Muscle of leg (tissue), 3 donors: ENCODE measurements at regions not wholly inside any gene's neighbourhood (a gene's known extent, or its start where the extent isn't known, plus 50 kb on each side); places are given as distances from the start of the nearest gene placed in this dataset.
"Not testable (repeated sequence)": the region's sequence is repeated elsewhere in the genome, so short reads cannot be mapped to it uniquely, and the experiment has no call there.

ENCODE experiments used
- DNase-seq: peaks from one replicate; pipeline ENCODE4 v3.0.0; 2013
- H3K27ac ChIP-seq: one replicate; pipeline ENCODE4 v1.5.1; 2013; ENCODE audit warnings: mild to moderate bottlenecking, low read length, control low read depth
- H3K27me3 ChIP-seq: one replicate; pipeline ENCODE4 v1.6.1; 2013; ENCODE audit warnings: low read length; ENCODE audit not compliant: control insufficient read depth, insufficient read depth
- H3K36me3 ChIP-seq: one replicate; pipeline ENCODE4 v1.6.1; 2013; ENCODE audit warnings: low read length; ENCODE audit not compliant: control insufficient read depth, insufficient read depth
- H3K4me1 ChIP-seq: one replicate; pipeline ENCODE4 v1.6.1; 2013; ENCODE audit warnings: low read length; ENCODE audit not compliant: control insufficient read depth, insufficient read depth
- H3K4me3 ChIP-seq: one replicate; pipeline ENCODE4 v1.5.1; 2013; ENCODE audit warnings: low read length, control low read depth
- H3K9me3 ChIP-seq: replicated peaks from 2 replicates; pipeline ENCODE4 v1.6.1; 2013; ENCODE audit warnings: low read depth, low read length; ENCODE audit not compliant: control insufficient read depth
- WGBS: methylation state at CpG from one replicate; pipeline ENCODE4 v1.1.5; 2013; ENCODE audit warnings: missing lambda C conversion rate; ENCODE audit not compliant: insufficient coverage; 5-methylcytosine and 5-hydroxymethylcytosine counted together

GRCh38 chr6:14290041-14290771 is 172.6 kb downstream of the CD83 start:
- H3K9me3 ChIP-seq, result no peaks in the 10 kb centered on the region
- no peak overlapping the region for H3K4me3 ChIP-seq
- no peaks in the 10 kb centered on the region for H3K36me3 ChIP-seq
- no peak overlapping the region for H3K27ac ChIP-seq
- DNase-seq, result peak; percentile 37
- peaks cover 5% of the 10 kb centered on the region for H3K4me1 ChIP-seq
- no CpG with 5 or more reads among the region's 8 CpGs for WGBS
- H3K27me3 ChIP-seq, result no peaks in the 10 kb centered on the region

GRCh38 chr6:14290772-14291330 is 173.3 kb downstream of the CD83 start:
- H3K9me3 ChIP-seq, result no peaks in the 10 kb centered on the region
- H3K27me3 ChIP-seq, result no peaks in the 10 kb centered on the region
- no peaks in the 10 kb centered on the region for H3K36me3 ChIP-seq
- H3K4me3 ChIP-seq, result no peak overlapping the region
- DNase-seq, result peak; percentile 66
- H3K27ac ChIP-seq, result no peak overlapping the region
- H3K4me1 ChIP-seq, result peaks cover 5% of the 10 kb centered on the region
- 68% methylated on average over 4 of the region's 5 CpGs for WGBS

- peak; percentile 49 for DNase-seq
- Histone ChIP-seq H3K27me3 (no peaks in the 10 kb centered on the region), H3K9me3 (no peaks in the 10 kb centered on the region), H3K27ac (no peak overlapping the region), H3K36me3 (no peaks in the 10 kb centered on the region), H3K4me1 (peaks cover 2% of the 10 kb centered on the region), H3K4me3 (no peak overlapping the region)
- no CpG with 5 or more reads among the region's 3 CpGs for WGBS
Measured at GRCh38 chr6:14291331-14291730, 173.8 kb downstream of the CD83 start.

GRCh38 chr6:14292119-14292518 is 174.5 kb downstream of the CD83 start:
- Histone ChIP-seq H3K9me3 (no peaks in the 10 kb centered on the region), H3K4me3 (no peak overlapping the region), H3K27me3 (no peaks in the 10 kb centered on the region), H3K4me1 (no peaks in the 10 kb centered on the region), H3K27ac (no peak overlapping the region), H3K36me3 (no peaks in the 10 kb centered on the region)
- DNase-seq, result no peak
- 100% methylated on average over 2 of the region's 3 CpGs for WGBS

GRCh38 chr6:14294270-14294951 is 176.8 kb downstream of the CD83 start:
- Histone ChIP-seq H3K27me3 (no peaks in the 10 kb centered on the region), H3K27ac (no peak overlapping the region), H3K4me1 (no peaks in the 10 kb centered on the region), H3K36me3 (no peaks in the 10 kb centered on the region), H3K4me3 (no peak overlapping the region), H3K9me3 (no peaks in the 10 kb centered on the region)
- whole genome bisulfite sequencing, result 81% methylated on average over 2 of the region's 4 CpGs
- no peak for DNase-seq

GRCh38 chr6:14296698-14297097 is 179.1 kb downstream of the CD83 start:
- H3K9me3 ChIP-seq, H3K27ac ChIP-seq, H3K4me3 ChIP-seq, DNase-seq, H3K36me3 ChIP-seq, H3K27me3 ChIP-seq, H3K4me1 ChIP-seq: not testable (repeated sequence)
- 86% methylated on average over 4 of the region's 6 CpGs for WGBS

- H3K27me3 ChIP-seq, H3K4me3 ChIP-seq: not testable (repeated sequence)
- WGBS, result no CpG with 5 or more reads among the region's 7 CpGs
Measured at GRCh38 chr6:14297118-14297517, 179.5 kb downstream of the CD83 start.

GRCh38 chr6:14300189-14300588 is 182.6 kb downstream of the CD83 start:
- WGBS, result 86% methylated on average over 12 of the region's 16 CpGs

More at GRCh38 chr6:14297118-14297517, 179.5 kb downstream of the CD83 start:
- H3K27ac ChIP-seq, H3K4me1 ChIP-seq, H3K36me3 ChIP-seq, DNase-seq, H3K9me3 ChIP-seq: not testable (repeated sequence)

GRCh38 chr6:14300721-14301120 is 183.1 kb downstream of the CD83 start:
- not testable (repeated sequence) for H3K4me1 ChIP-seq, DNase-seq, H3K36me3 ChIP-seq, H3K4me3 ChIP-seq, H3K27ac ChIP-seq, H3K27me3 ChIP-seq, H3K9me3 ChIP-seq
- WGBS, result no CpG with 5 or more reads among the region's 9 CpGs

More at GRCh38 chr6:14300189-14300588, 182.6 kb downstream of the CD83 start:
- H3K9me3 ChIP-seq, H3K36me3 ChIP-seq, DNase-seq, H3K4me3 ChIP-seq, H3K27ac ChIP-seq, H3K4me1 ChIP-seq, H3K27me3 ChIP-seq: not testable (repeated sequence)

- H3K9me3 ChIP-seq, H3K4me1 ChIP-seq, H3K27ac ChIP-seq, DNase-seq, H3K36me3 ChIP-seq, H3K4me3 ChIP-seq, H3K27me3 ChIP-seq: not testable (repeated sequence)
- WGBS, result 100% methylated on average over 3 of the region's 9 CpGs
Measured at GRCh38 chr6:14301477-14301876, 183.9 kb downstream of the CD83 start.
